ENCODE measurements at regions not wholly inside any gene's neighbourhood (a gene's known extent, or its start where the extent isn't known, plus 50 kb on each side); places are given as distances from the start of the nearest gene placed in this dataset.

- no peaks in the 10 kb centered on the region; the same call in 1 of the 2 replicates for H3K27me3 ChIP-seq (ENCODE audit: low read depth, low read length)
- H3K9me3 ChIP-seq (ENCODE audit: insufficient read depth, low read length): no peaks in the 10 kb centered on the region
- H3K27ac ChIP-seq (ENCODE audit: low read length): no peak overlapping the region
- H3K79me2 ChIP-seq (ENCODE audit: low read length): no peaks in the 10 kb centered on the region
- no peak overlapping the region for H3K9ac ChIP-seq (ENCODE audit: low read length)
- H3K36me3 ChIP-seq (replicated peaks; ENCODE audit: low read depth, low read length): no peaks in the 10 kb centered on the region
- no peak overlapping the region for H3K4me2 ChIP-seq (ENCODE audit: low read length)
- no peak overlapping the region for H2AFZ ChIP-seq (ENCODE audit: low read depth, low read length)
- no peak for TF ChIP-seq EZH2phosphoT487 (IDR thresholded peaks at IDR 0.05; ENCODE audit: low read depth)
- TF ChIP-seq, protein P1, sequence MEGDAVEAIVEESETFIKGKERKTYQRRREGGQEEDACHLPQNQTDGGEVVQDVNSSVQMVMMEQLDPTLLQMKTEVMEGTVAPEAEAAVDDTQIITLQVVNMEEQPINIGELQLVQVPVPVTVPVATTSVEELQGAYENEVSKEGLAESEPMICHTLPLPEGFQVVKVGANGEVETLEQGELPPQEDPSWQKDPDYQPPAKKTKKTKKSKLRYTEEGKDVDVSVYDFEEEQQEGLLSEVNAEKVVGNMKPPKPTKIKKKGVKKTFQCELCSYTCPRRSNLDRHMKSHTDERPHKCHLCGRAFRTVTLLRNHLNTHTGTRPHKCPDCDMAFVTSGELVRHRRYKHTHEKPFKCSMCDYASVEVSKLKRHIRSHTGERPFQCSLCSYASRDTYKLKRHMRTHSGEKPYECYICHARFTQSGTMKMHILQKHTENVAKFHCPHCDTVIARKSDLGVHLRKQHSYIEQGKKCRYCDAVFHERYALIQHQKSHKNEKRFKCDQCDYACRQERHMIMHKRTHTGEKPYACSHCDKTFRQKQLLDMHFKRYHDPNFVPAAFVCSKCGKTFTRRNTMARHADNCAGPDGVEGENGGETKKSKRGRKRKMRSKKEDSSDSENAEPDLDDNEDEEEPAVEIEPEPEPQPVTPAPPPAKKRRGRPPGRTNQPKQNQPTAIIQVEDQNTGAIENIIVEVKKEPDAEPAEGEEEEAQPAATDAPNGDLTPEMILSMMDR (IDR thresholded peaks at IDR 0.05; ENCODE audit: low read depth, low read length): no peak
- no peaks in the 10 kb centered on the region for H4K20me1 ChIP-seq (ENCODE audit: insufficient read depth, low read length)
- H3K4me1 ChIP-seq (ENCODE audit: low read length): no peaks in the 10 kb centered on the region
- no peak overlapping the region for H3K4me3 ChIP-seq (ENCODE audit: low read length)
Measured at GRCh38 chr2:21270708-21271122, 146.9 kb downstream of the TDRD15 start.

DNA sequence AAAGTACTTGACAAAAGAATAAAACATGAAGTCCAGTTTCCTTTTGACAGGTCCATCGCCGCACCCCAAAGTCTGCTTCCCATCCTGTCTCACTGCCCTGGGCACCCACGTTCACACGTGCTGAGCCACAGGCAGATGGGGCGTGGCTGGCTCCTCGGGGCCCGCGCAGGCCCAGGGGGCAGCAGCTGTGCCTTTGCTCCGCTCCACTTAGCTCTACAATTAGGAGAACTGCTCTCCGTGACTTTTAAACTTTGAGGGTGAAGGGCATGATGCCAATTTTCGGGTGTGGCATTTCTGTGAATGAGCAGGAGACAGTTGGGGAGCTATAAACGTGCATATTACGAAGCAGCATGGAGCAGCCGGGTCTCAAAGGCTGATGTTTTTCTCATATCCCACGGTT, 152.4 kb downstream of the TDRD15 start:
- Histone ChIP-seq H3K79me2 (ENCODE audit: low read length) (no peaks in the 10 kb centered on the region), H3K9me3 (ENCODE audit: insufficient read depth, low read length) (no peaks in the 10 kb centered on the region), H3K4me2 (ENCODE audit: low read length) (no peak overlapping the region), H3K27me3 (ENCODE audit: low read depth, low read length) (peaks cover 6% of the 10 kb centered on the region), H4K20me1 (ENCODE audit: insufficient read depth, low read length) (no peaks in the 10 kb centered on the region), H3K9ac (ENCODE audit: low read length) (no peak overlapping the region), H3K36me3 (replicated peaks; ENCODE audit: low read depth, low read length) (no peaks in the 10 kb centered on the region), H2AFZ (ENCODE audit: low read depth, low read length) (no peak overlapping the region), H3K4me1 (ENCODE audit: low read length) (no peaks in the 10 kb centered on the region), H3K27ac (ENCODE audit: low read length) (no peak overlapping the region), H3K4me3 (ENCODE audit: low read length) (no peak overlapping the region)
- TF ChIP-seq EZH2phosphoT487 (IDR thresholded peaks at IDR 0.05; ENCODE audit: low read depth): no peak
- TF ChIP-seq, protein P1 (IDR thresholded peaks at IDR 0.05; ENCODE audit: low read depth, low read length): no peak

GRCh38 chr2:21277068-21278056, 153.6 kb downstream of the TDRD15 start:
- TF ChIP-seq EZH2phosphoT487 (IDR thresholded peaks at IDR 0.05; ENCODE audit: low read depth): no peak
- TF ChIP-seq, protein P1 (IDR thresholded peaks at IDR 0.05; ENCODE audit: low read depth, low read length): no peak
- no peak overlapping the region for H3K27ac ChIP-seq (ENCODE audit: low read length)

DNA sequence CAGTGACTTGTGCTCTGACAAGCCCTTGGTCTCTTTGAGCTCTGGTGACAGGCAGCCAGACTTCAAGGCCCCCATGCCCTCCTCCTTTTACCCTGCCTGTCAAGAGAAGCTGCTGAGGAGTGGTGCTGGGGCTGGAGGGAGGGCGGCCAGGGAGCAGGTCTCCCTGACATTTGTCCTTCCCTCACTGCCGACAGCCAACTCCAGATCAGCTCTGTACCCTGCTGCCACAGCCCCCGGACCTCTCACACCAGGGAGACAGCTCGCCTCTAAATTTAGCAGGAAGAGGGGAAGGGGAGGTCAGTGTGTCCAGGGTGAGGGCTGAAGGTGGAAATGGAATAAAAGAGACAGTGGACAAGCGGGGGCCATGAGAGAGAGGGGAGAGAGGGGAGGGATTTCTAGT, 155.8 kb downstream of the TDRD15 start:
- H4K20me1 ChIP-seq (ENCODE audit: insufficient read depth, low read length): no peaks in the 10 kb centered on the region
- no peaks in the 10 kb centered on the region for H3K9me3 ChIP-seq (ENCODE audit: insufficient read depth, low read length)
- no peak overlapping the region for H3K27ac ChIP-seq (ENCODE audit: low read length)
- H3K27me3 ChIP-seq (ENCODE audit: low read depth, low read length): peaks cover 6% of the 10 kb centered on the region
- no peak overlapping the region for H3K9ac ChIP-seq (ENCODE audit: low read length)
- H3K36me3 ChIP-seq (replicated peaks; ENCODE audit: low read depth, low read length): no peaks in the 10 kb centered on the region
- TF ChIP-seq, protein P1 (IDR thresholded peaks at IDR 0.05; ENCODE audit: low read depth, low read length): no peak
- no peak for TF ChIP-seq EZH2phosphoT487 (IDR thresholded peaks at IDR 0.05; ENCODE audit: low read depth)
- no peak overlapping the region for H3K4me2 ChIP-seq (ENCODE audit: low read length)
- H3K4me1 ChIP-seq (ENCODE audit: low read length): no peaks in the 10 kb centered on the region
- no peak overlapping the region for H2AFZ ChIP-seq (ENCODE audit: low read depth, low read length)
- no peaks in the 10 kb centered on the region for H3K79me2 ChIP-seq (ENCODE audit: low read length)
- no peak overlapping the region for H3K4me3 ChIP-seq (ENCODE audit: low read length)

More at GRCh38 chr2:21277068-21278056, 153.6 kb downstream of the TDRD15 start:
- no peak overlapping the region for H3K9ac ChIP-seq (ENCODE audit: low read length)
- no peaks in the 10 kb centered on the region for H3K79me2 ChIP-seq (ENCODE audit: low read length)
- peaks cover 6% of the 10 kb centered on the region for H3K27me3 ChIP-seq (ENCODE audit: low read depth, low read length)
- no peaks in the 10 kb centered on the region for H3K9me3 ChIP-seq (ENCODE audit: insufficient read depth, low read length)
- H3K4me1 ChIP-seq (ENCODE audit: low read length): no peaks in the 10 kb centered on the region
- no peak overlapping the region for H3K4me2 ChIP-seq (ENCODE audit: low read length)
- no peak overlapping the region for H3K4me3 ChIP-seq (ENCODE audit: low read length)
- H3K36me3 ChIP-seq (replicated peaks; ENCODE audit: low read depth, low read length): no peaks in the 10 kb centered on the region
- H4K20me1 ChIP-seq (ENCODE audit: insufficient read depth, low read length): no peaks in the 10 kb centered on the region
- H2AFZ ChIP-seq (ENCODE audit: low read depth, low read length): no peak overlapping the region
